Muscle of back (tissue), 3 donors: ENCODE measurements at regions not wholly inside any gene's neighbourhood (a gene's known extent, or its start where the extent isn't known, plus 50 kb on each side); places are given as distances from the start of the nearest gene placed in this dataset.
"Not testable (repeated sequence)": the region's sequence is repeated elsewhere in the genome, so short reads cannot be mapped to it uniquely, and the experiment has no call there.

Source experiments
- DNase-seq, 3 donors: peaks; one replicate each; pipeline versions ENCODE4 v3.0.0 to v3.0.0-alpha.2; 2013

GRCh38 chr16:75996491-75996890 lies 270.2 kb upstream of the CPHXL start:
- no peak for DNase-seq

GRCh38 chr16:75997606-75998005 lies 271.3 kb upstream of the CPHXL start:
- DNase-seq = no peak

GRCh38 chr16:76007645-76008044 lies 269.6 kb upstream of the CNTNAP4 start:
- no peak for DNase-seq

GRCh38 chr16:76023835-76024234 lies 253.4 kb upstream of the CNTNAP4 start:
- DNase-seq = no peak

- no peak for DNase-seq
These were observed 241.5 kb upstream of the CNTNAP4 start for GRCh38 chr16:76035689-76036088.

- DNase-seq = no peak
These were observed 239.1 kb upstream of the CNTNAP4 start for GRCh38 chr16:76038097-76038496.

GRCh38 chr16:76052725-76053124 lies 224.5 kb upstream of the CNTNAP4 start:
- no peak for DNase-seq

- DNase-seq = no peak
These were observed 218.0 kb upstream of the CNTNAP4 start for GRCh38 chr16:76059186-76059585.

GRCh38 chr16:76059701-76060100 lies 217.5 kb upstream of the CNTNAP4 start:
- no peak for DNase-seq

- no peak for DNase-seq
These were observed 205.5 kb upstream of the CNTNAP4 start for GRCh38 chr16:76071690-76072089.

- DNase-seq = no peak
These were observed 195.2 kb upstream of the CNTNAP4 start for GRCh38 chr16:76081967-76082366.

GRCh38 chr16:76106647-76107046 lies 170.6 kb upstream of the CNTNAP4 start:
- no peak for DNase-seq

- no peak for DNase-seq
These were observed 168.7 kb upstream of the CNTNAP4 start for GRCh38 chr16:76108460-76108859.

GRCh38 chr16:76114681-76115080 lies 162.5 kb upstream of the CNTNAP4 start:
- peak in 2 of 3 donors; percentile 2 to 13 for DNase-seq

- DNase-seq = peak in 1 of 3 donors; percentile 15
These were observed 158.9 kb upstream of the CNTNAP4 start for GRCh38 chr16:76118344-76118743.

- DNase-seq = peak; percentile 14 to 29 (median 24)
These were observed 155.6 kb upstream of the CNTNAP4 start for GRCh38 chr16:76121636-76122035.

GRCh38 chr16:76123966-76124365 lies 153.2 kb upstream of the CNTNAP4 start:
- DNase-seq = no peak

- no peak for DNase-seq
These were observed 151.3 kb upstream of the CNTNAP4 start for GRCh38 chr16:76125871-76126270.

GRCh38 chr16:76138056-76138455 lies 139.1 kb upstream of the CNTNAP4 start:
- not testable (repeated sequence) for DNase-seq

- DNase-seq = peak in 1 of 3 donors; percentile 8
These were observed 119.6 kb upstream of the CNTNAP4 start for GRCh38 chr16:76157629-76158028.

- DNase-seq = no peak
These were observed 115.2 kb upstream of the CNTNAP4 start for GRCh38 chr16:76162046-76162445.

- no peak for DNase-seq
These were observed 112.1 kb upstream of the CNTNAP4 start for GRCh38 chr16:76164970-76165558.

GRCh38 chr16:76175718-76176117 lies 101.5 kb upstream of the CNTNAP4 start:
- DNase-seq = no peak

- no peak for DNase-seq
These were observed 101.0 kb upstream of the CNTNAP4 start for GRCh38 chr16:76176153-76176552.
